A673 (cell line): ENCODE measurements at regions not wholly inside any gene's neighbourhood (a gene's known extent, or its start where the extent isn't known, plus 50 kb on each side); places are given as distances from the start of the nearest gene placed in this dataset.

Source experiments
- BruUV-seq: library from RNA; stranded (reverse); fragments of 400-500 nt; replicated peaks from 2 replicates; lab custom pipeline; 2021; lab: Mats Ljungman, UMichigan
- CTCF ChIA-PET: fragments of 300-600 bp; sonication (Branson Sonifier 250); formaldehyde crosslinking; loops from one replicate; lab custom pipeline; 2022; ENCODE audit warnings: antibody characterized with exemption; lab: Charles Lee
- POLR2A ChIA-PET: fragments of 300-600 bp; sonication (Branson Sonifier 250); formaldehyde crosslinking; loops from one replicate; lab custom pipeline; 2022; ENCODE audit warnings: antibody characterized with exemption; ENCODE audit not compliant: low non-redundant PET; lab: Charles Lee
- DNase-seq: peaks from one replicate; pipeline ENCODE4 v3.0.0-alpha.2; 2015; ENCODE audit warnings: low spot score
- H3K27ac ChIP-seq: fragments of 200-600 bp; sonication (generic); 2 replicates; pipeline ENCODE4 v1.5.1; 2016; ENCODE audit warnings: mixed run types, low read depth, mild to moderate bottlenecking, mixed read lengths, antibody characterized with exemption, low read length; ENCODE audit not compliant: poor library complexity, severe bottlenecking
- H3K27me3 ChIP-seq: fragments of 200-600 bp; sonication (generic); replicated peaks from 2 replicates; pipeline ENCODE4 v1.6.1; 2017; ENCODE audit warnings: mixed run types, low read depth, mild to moderate bottlenecking, mixed read lengths, antibody characterized with exemption, low read length; ENCODE audit not compliant: insufficient read depth, poor library complexity
- H3K36me3 ChIP-seq: fragments of 200-600 bp; sonication (generic); 2 replicates; pipeline ENCODE4 v1.6.1; 2016; ENCODE audit warnings: mixed run types, mild to moderate bottlenecking, mixed read lengths, antibody characterized with exemption, low read length; ENCODE audit not compliant: insufficient read depth, poor library complexity, severe bottlenecking
- H3K4me1 ChIP-seq: fragments of 200-600 bp; sonication (generic); 2 replicates; pipeline ENCODE4 v1.6.1; 2017; ENCODE audit warnings: mixed run types, mild to moderate bottlenecking, mixed read lengths, antibody characterized with exemption, low read length; ENCODE audit not compliant: insufficient read depth, poor library complexity, severe bottlenecking
- H3K4me3 ChIP-seq: fragments of 200-600 bp; sonication (generic); 2 replicates; pipeline ENCODE4 v1.5.1; 2016; ENCODE audit warnings: low read depth, mixed run types, mild to moderate bottlenecking, mixed read lengths, low read length; ENCODE audit not compliant: poor library complexity, severe bottlenecking
- H3K9me3 ChIP-seq: fragments of 200-600 bp; sonication (generic); 2 replicates; pipeline ENCODE4 v1.6.1; 2016; ENCODE audit warnings: mixed run types, low read depth, mild to moderate bottlenecking, mixed read lengths, antibody characterized with exemption, low read length; ENCODE audit not compliant: poor library complexity, severe bottlenecking
- EZH2 ChIP-seq: fragments of 200-600 bp; sonication (generic); IDR thresholded peaks from 2 replicates; pipeline ENCODE4 v1.6.1; 2017; ENCODE audit warnings: borderline replicate concordance, low read depth, mild to moderate bottlenecking, mixed read lengths, antibody characterized with exemption, low read length; ENCODE audit not compliant: poor library complexity, severe bottlenecking
- intact Hi-C: fragments of 100-400 bp; cut with micrococcal nuclease; formaldehyde crosslinking; loops from one replicate; pipeline ENCODE4 v1.10.0; 2022; ENCODE audit not compliant: unreplicated experiment
- TF ChIP-seq, protein P1 (sequence below): fragments of 300-800, 200-600 bp; sonication (generic); conservative IDR thresholded peaks from 2 replicates; pipeline ENCODE4 v1.5.1; 2017; ENCODE audit warnings: low read depth, mild to moderate bottlenecking, antibody characterized with exemption, low read length, moderate library complexity, mixed read lengths

- DNase-seq, result no peak
- intact Hi-C loops, result no loop called here
- Histone ChIP-seq H3K27me3 (no peaks in the 10 kb centered on the region), H3K4me3 (no peak overlapping the region), H3K4me1 (peaks cover 5% of the 10 kb centered on the region), H3K27ac (no peak overlapping the region), H3K36me3 (no peaks in the 10 kb centered on the region), H3K9me3 (no peaks in the 10 kb centered on the region)
- no peak for TF ChIP-seq EZH2
- TF ChIP-seq, protein P1, sequence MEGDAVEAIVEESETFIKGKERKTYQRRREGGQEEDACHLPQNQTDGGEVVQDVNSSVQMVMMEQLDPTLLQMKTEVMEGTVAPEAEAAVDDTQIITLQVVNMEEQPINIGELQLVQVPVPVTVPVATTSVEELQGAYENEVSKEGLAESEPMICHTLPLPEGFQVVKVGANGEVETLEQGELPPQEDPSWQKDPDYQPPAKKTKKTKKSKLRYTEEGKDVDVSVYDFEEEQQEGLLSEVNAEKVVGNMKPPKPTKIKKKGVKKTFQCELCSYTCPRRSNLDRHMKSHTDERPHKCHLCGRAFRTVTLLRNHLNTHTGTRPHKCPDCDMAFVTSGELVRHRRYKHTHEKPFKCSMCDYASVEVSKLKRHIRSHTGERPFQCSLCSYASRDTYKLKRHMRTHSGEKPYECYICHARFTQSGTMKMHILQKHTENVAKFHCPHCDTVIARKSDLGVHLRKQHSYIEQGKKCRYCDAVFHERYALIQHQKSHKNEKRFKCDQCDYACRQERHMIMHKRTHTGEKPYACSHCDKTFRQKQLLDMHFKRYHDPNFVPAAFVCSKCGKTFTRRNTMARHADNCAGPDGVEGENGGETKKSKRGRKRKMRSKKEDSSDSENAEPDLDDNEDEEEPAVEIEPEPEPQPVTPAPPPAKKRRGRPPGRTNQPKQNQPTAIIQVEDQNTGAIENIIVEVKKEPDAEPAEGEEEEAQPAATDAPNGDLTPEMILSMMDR, result no peak
- BruUV-seq, result no TSS peak
- CTCF ChIA-PET, result no interaction called here
- POLR2A ChIA-PET, result no interaction called here
Observed at GRCh38 chr2:150939087-150939486, 322.6 kb downstream of the RBM43 start.

DNA sequence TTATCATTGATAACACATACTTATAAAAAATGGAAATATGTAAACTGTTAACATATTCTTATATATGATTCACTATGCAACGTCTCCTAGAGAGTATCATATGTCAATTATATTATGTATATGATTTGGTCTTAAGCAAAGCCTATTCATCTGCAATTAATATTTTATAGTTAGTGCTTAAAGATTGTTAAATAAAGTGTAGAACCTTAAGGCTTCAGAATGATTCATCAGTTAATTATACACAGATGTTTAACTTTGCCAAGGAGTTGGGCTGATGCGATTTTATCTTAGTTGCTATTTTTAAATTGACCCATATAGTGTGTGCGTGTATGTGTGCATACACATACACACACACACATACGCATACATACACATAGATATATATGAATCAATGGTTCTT lies 323.1 kb downstream of the RBM43 start:
- peaks cover 10% of the 10 kb centered on the region for H3K4me1 ChIP-seq
- intact Hi-C loops, result no loop called here
- no peak overlapping the region for H3K4me3 ChIP-seq
- H3K9me3 ChIP-seq, result no peaks in the 10 kb centered on the region
- ChIA-PET POLR2A (no interaction called here), CTCF (no interaction called here)
- no peak overlapping the region for H3K27ac ChIP-seq
- H3K36me3 ChIP-seq, result no peaks in the 10 kb centered on the region
- TF ChIP-seq, protein P1, result no peak
- TF ChIP-seq EZH2, result no peak
- H3K27me3 ChIP-seq, result no peaks in the 10 kb centered on the region
- DNase-seq, result no peak
- no TSS peak for BruUV-seq

GRCh38 chr2:150937030-150937429 lies 324.6 kb downstream of the RBM43 start:
- ChIA-PET POLR2A (no interaction called here), CTCF (no interaction called here)
- no peak overlapping the region for H3K27ac ChIP-seq
- TF ChIP-seq, protein P1, result no peak
- no peak for TF ChIP-seq EZH2
- no peaks in the 10 kb centered on the region for H3K36me3 ChIP-seq
- H3K9me3 ChIP-seq, result no peaks in the 10 kb centered on the region
- no peaks in the 10 kb centered on the region for H3K27me3 ChIP-seq
- H3K4me1 ChIP-seq, result peaks cover 11% of the 10 kb centered on the region
- H3K4me3 ChIP-seq, result no peak overlapping the region
- intact Hi-C loops, result no loop called here
- no TSS peak for BruUV-seq
- no peak for DNase-seq
